AG20443 (cell line): ENCODE measurements at regions not wholly inside any gene's neighbourhood (a gene's known extent, or its start where the extent isn't known, plus 50 kb on each side); places are given as distances from the start of the nearest gene placed in this dataset.

Experiments
- DNase-seq: peaks from one replicate; pipeline ENCODE4 v3.0.0; 2012; ENCODE audit warnings: low spot score, mixed read lengths

DNA sequence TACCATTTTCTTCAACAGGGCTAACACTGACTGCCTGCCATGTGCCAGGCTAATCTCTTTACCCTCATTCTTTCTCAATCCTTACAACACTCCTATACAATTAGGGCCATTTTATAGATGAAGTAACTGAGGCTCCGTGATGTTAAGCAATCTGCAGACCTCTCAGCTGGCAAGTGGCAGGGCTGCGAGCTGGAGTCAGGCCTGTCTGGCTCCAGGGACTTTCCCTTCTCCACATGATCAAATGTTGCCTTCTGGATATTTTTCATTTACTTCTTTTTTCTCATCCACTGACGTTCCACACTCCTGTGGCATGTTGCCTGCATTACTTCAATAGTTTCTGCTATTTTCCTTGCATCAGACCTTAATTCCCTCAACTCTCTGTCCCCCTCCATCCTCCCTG is 55.2 kb upstream of the TAGAP start:
- DNase-seq = peak; percentile 46

DNA sequence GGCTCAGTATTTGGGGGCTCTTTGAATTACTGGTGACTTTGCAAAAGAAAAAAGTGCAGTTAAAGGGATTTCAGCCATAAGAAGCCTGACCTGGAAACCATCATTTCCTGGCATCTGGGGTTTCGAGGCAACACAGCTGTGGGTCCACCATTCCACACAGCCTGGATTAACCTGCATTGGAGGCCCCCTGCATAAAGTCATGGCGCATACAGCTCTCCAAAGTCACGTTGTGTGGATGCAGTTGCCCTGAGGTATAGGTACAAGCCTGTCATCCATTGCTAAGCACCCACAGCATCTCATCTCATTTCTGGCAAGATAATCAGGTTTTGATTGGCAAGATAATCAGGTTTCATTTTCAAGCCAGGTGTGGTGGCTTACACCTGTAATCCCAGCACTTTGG is 54.5 kb upstream of the TAGAP start:
- DNase-seq = no peak

DNA sequence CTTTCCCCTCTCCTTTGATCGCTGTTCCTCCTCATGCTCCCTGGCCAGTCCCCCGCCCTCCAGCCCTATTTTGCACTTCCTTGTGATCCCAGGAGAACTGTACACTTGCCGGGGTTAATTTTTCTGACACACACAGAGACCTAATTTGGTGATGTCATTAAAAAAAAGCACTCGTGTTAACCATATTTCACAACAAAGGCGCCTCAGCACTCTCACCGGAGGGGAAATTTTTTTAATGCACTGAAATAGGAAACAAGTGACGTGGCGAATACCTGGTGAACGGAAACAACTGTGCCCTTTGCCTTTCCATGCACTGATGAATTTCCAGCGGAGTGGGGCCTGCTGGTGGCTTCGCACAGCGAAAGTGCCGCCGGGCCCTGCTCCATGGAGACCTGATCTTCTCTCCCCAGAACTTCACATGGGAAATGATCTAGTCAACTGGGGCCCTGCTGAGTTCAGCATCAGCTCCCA is 53.9 kb upstream of the TAGAP start:
- DNase-seq = no peak

DNA sequence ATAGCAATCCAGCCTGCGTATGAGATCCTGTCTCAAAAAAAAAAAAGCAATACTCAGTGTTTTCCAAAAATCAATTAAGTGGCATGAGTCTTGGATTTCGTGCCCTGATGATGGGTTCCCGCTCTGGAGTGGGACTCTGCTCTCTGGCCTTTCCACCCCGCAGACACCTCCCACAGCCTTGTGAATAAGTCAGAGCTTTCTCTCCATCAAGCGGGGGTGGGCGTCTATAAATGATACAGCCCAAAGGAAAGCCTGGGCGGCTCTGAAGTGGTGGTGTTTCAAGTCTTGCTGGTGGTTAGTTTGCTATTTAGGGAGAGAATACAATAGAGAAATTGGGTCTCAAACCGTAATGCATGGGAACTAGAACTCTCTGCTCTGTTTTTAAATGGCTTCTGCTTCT is 52.5 kb upstream of the TAGAP start:
- no peak for DNase-seq

DNA sequence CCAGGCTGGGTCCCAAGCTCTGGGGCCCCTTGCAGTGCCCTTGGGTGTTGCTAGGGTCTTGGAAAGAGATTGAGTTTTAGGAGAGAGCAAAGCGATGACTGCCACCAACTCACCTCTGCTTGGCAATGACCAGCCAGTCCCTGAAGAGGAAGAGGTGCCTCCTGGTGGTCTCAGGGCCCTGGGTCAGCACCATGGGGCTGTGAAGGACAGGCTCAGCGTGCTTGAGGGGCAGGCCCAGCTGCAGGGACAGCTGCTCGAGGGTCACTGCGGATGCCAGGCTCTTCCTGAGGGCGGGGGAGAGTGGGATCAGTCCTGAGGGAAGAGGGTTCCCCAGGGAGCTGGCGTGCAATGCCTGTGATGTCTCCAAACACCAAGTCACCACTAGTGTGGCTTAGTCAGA is 50.8 kb upstream of the TAGAP start:
- DNase-seq = no peak

DNA sequence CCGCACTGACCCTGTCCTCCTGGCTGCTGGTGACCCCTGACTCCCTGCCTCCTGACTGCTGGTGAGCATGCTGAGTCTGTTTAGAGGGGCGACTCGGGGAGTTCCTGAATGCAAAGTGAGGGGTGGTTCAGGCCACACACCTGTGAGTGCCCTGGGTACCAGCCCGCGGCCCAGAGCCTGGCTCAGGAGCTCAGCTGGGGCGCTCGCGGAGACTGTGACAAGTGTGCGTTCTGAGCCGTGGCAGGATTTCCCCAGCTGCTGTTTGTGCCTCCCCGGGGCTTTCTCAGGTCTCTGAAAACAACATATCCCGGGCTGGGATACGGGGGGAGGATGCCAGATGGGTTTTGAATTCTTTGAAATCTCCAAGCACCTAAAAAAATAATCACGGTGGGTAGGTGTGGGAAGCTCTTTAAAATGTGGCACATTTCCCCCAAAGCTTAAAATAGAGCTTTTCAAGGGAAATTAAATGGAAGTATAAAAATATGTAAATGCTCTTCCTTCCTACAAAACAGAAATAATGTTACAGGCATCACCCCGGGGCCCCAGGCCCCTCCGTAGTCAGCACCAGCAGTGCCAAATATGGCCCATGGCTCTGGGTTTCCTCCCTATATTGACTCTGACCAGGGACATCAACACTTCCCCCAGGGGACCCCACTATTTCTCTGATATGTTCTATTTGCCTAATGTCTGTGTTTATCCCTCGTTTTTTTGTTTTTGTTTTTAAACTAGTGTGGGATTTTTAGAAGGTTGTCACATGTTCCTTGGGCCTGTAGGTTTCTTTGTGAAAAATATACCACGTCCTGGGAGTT is 49.9 kb upstream of the TAGAP start:
- no peak for DNase-seq
